Breast epithelium (tissue), 4 donors: ENCODE measurements at regions not wholly inside any gene's neighbourhood (a gene's known extent, or its start where the extent isn't known, plus 50 kb on each side); places are given as distances from the start of the nearest gene placed in this dataset.

Experiments
- DNase-seq, 2 donors: peaks; one replicate each; pipeline ENCODE4 v3.0.0-alpha.2; 2019; ENCODE audit warnings: low spot score in 2 of 2
- H3K27ac ChIP-seq, 2 donors: fragments of 200-600 bp; sonication (generic) in 1 of 2; one replicate each; pipeline ENCODE4 v1.5.1; 2016 to 2019; ENCODE audit warnings: mild to moderate bottlenecking in 1 of 2
- H3K27me3 ChIP-seq, 2 donors: fragments of 200-600 bp; sonication (generic) in 1 of 2; one replicate each; pipeline versions ENCODE4 v1.5.1 to v1.6.0; 2017 to 2019; ENCODE audit warnings: control low read depth in 1 of 2, mild to moderate bottlenecking in 1 of 2
- H3K36me3 ChIP-seq: fragments of 200-600 bp; one replicate; pipeline ENCODE4 v1.5.1; 2019
- H3K4me1 ChIP-seq, 2 donors: fragments of 200-600 bp; sonication (generic); one replicate each; pipeline ENCODE4 v1.5.1; 2016 to 2019; ENCODE audit warnings: control low read depth in 1 of 2
- H3K4me3 ChIP-seq, 3 donors: fragments of 200-600 bp; sonication (generic); 1 replicate in 2 of 3; 2 replicates in 1 of 3; pipeline ENCODE4 v1.5.1; 2016 to 2019; ENCODE audit warnings: mild to moderate bottlenecking in 3 of 3, moderate library complexity in 2 of 3
- H3K9me3 ChIP-seq, 2 donors: fragments of 200-600 bp; sonication (generic) in 1 of 2; one replicate each; pipeline ENCODE4 v1.5.1; 2016 to 2019; ENCODE audit warnings: control low read depth in 1 of 2
- CTCF ChIP-seq, 3 donors: fragments of 450-650 bp; IDR thresholded peaks; one replicate each; pipeline ENCODE4 v1.5.1; 2016 to 2017; ENCODE audit warnings: antibody characterized with exemption in 3 of 3, mild to moderate bottlenecking in 3 of 3, moderate library complexity in 3 of 3
- POLR2A ChIP-seq: fragments of 450-650 bp; IDR thresholded peaks from one replicate; pipeline ENCODE4 v1.6.1; 2016; ENCODE audit warnings: antibody characterized with exemption, mild to moderate bottlenecking, moderate library complexity
- POLR2AphosphoS5 ChIP-seq, 3 donors: sonication (generic); formaldehyde crosslinking; IDR thresholded peaks; one replicate each; pipeline ENCODE4 v1.6.1; 2017; ENCODE audit warnings: antibody characterized with exemption in 3 of 3
- intact Hi-C: fragments of 100-400 bp; cut with DNase I; formaldehyde crosslinking; loops from one replicate; pipeline ENCODE4 v1.15.1; 2023; ENCODE audit warnings: low total_unique reads

- Histone ChIP-seq H3K9me3 (no peaks in the 10 kb centered on the region), H3K36me3 (no peaks in the 10 kb centered on the region), H3K27ac (no peak overlapping the region), H3K4me3 (no peak overlapping the region), H3K4me1 (no peaks in the 10 kb centered on the region), H3K27me3 (no peaks in the 10 kb centered on the region)
- TF ChIP-seq POLR2A (no peak), POLR2AphosphoS5 (IDR thresholded peaks at IDR 0.05) (no peak), CTCF (IDR thresholded peaks at IDR 0.05) (no peak)
- intact Hi-C loops: no loop called here
- no peak for DNase-seq
These were observed 139.1 kb upstream of the BDNF start for GRCh38 chr11:27839226-27839913.

DNA sequence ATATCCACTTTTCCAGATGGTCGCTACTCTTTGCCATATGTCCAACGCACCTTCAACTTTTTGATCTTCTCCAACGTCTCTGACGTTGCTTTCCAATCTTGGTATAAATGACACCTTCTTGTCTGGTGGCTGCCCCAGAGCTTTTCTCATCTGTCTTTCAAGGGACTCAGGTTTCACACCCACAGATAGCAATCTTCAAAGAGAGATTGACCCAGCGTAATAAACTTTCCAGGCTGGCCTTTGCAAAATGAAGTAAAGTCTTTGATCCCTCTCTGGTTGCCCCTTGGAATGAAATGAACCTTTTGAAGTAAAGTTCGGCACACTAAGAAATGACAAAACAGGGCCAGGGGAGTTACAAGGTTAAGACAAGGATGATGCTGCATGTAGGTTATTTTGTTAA lies 138.4 kb upstream of the BDNF start:
- no peaks in the 10 kb centered on the region for H3K36me3 ChIP-seq
- H3K27me3 ChIP-seq: no peaks in the 10 kb centered on the region
- H3K4me1 ChIP-seq: no peaks in the 10 kb centered on the region
- no peak overlapping the region for H3K27ac ChIP-seq
- no peaks in the 10 kb centered on the region for H3K9me3 ChIP-seq
- no peak for DNase-seq
- intact Hi-C loops: no loop called here
- no peak for TF ChIP-seq POLR2AphosphoS5 (IDR thresholded peaks at IDR 0.05)
- TF ChIP-seq CTCF (IDR thresholded peaks at IDR 0.05): no peak
- no peak for TF ChIP-seq POLR2A
- H3K4me3 ChIP-seq: no peak overlapping the region

- TF ChIP-seq POLR2AphosphoS5 (IDR thresholded peaks at IDR 0.05) (no peak), POLR2A (no peak), CTCF (IDR thresholded peaks at IDR 0.05) (no peak)
- intact Hi-C loops: no loop called here
- Histone ChIP-seq H3K4me3 (no peak overlapping the region), H3K36me3 (no peaks in the 10 kb centered on the region), H3K9me3 (no peaks in the 10 kb centered on the region), H3K27me3 (no peaks in the 10 kb centered on the region), H3K27ac (no peak overlapping the region), H3K4me1 (no peaks in the 10 kb centered on the region)
- DNase-seq: no peak
These were observed 137.8 kb upstream of the BDNF start for GRCh38 chr11:27837895-27838563.

- H3K4me1 ChIP-seq: no peaks in the 10 kb centered on the region
- no peak overlapping the region for H3K4me3 ChIP-seq
- no peaks in the 10 kb centered on the region for H3K27me3 ChIP-seq
- no peak for DNase-seq
- H3K36me3 ChIP-seq: no peaks in the 10 kb centered on the region
- H3K27ac ChIP-seq: no peak overlapping the region
- TF ChIP-seq POLR2A (no peak), POLR2AphosphoS5 (IDR thresholded peaks at IDR 0.05) (no peak), CTCF (IDR thresholded peaks at IDR 0.05) (no peak)
- intact Hi-C loops: no loop called here
- H3K9me3 ChIP-seq: peaks cover 0 to 5% of the 10 kb centered on the region in 2 donors
These were observed 130.0 kb upstream of the BDNF start for GRCh38 chr11:27830206-27830605.

DNA sequence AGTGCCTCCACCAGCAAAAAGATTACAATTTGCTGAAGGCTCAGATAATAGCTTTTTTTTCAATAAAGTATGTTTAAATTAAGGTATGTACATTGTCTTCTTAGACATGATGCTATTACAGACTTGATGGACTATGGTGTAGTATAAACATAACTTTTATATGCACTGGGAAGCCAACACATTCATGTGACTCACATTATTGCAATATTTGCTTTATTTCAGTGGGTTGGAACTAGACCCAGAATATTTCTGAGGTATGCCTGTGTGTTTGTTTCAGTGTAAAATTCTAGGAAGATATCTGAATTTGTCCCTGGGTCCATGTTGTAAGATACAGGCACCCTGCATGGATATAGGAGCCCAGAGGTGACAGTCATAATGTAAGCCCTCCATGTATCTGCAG lies 120.0 kb upstream of the BDNF start:
- Histone ChIP-seq H3K4me1 (no peaks in the 10 kb centered on the region), H3K27me3 (no peaks in the 10 kb centered on the region), H3K9me3 (no peaks in the 10 kb centered on the region), H3K4me3 (no peak overlapping the region), H3K36me3 (no peaks in the 10 kb centered on the region), H3K27ac (no peak overlapping the region)
- TF ChIP-seq POLR2AphosphoS5 (IDR thresholded peaks at IDR 0.05) (no peak), CTCF (IDR thresholded peaks at IDR 0.05) (no peak), POLR2A (no peak)
- DNase-seq: no peak
- intact Hi-C loops: no loop called here
